ENCODE measurements at regions not wholly inside any gene's neighbourhood (a gene's known extent, or its start where the extent isn't known, plus 50 kb on each side); places are given as distances from the start of the nearest gene placed in this dataset.
"Not testable (repeated sequence)": the region's sequence is repeated elsewhere in the genome, so short reads cannot be mapped to it uniquely, and the experiment has no call there.

DNA sequence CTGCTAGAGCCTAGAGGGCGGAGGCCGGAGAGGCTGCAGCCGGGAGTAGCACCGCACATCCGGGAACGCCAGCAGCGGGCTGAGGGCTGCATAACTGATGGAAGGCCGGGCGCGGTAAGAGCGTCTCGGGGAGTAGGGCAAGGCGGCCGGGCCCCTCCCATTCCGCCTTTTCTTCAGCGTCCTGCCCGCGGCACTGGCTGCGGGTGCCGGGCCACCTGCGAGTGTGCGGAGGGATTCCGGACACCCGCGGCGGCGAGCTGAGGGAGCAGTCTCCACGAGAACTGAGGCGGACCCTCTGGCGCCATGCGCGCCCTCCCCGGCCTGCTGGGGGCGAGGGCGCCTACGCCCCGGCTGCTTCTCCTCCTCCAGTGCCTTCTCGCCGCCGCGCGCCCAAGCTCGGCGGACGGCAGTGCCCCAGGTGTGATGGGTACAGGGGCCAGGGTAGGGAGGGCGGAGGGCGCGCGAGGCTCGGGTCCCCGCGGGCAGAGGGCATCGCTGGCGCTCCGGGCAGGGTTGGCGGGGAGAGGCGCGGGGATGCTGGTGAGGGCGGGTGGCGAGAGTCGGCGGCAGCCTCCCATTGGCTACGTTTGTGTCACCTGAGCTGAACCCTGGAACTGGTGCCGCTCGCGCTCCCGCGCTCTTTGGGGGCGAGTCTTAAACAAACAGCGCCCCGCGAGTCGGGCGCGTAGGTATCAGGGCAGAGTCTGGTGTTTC lies 334.4 kb downstream of the SRGAP2C start:
- peak; percentile 52 to 81 for DNase-seq

DNA sequence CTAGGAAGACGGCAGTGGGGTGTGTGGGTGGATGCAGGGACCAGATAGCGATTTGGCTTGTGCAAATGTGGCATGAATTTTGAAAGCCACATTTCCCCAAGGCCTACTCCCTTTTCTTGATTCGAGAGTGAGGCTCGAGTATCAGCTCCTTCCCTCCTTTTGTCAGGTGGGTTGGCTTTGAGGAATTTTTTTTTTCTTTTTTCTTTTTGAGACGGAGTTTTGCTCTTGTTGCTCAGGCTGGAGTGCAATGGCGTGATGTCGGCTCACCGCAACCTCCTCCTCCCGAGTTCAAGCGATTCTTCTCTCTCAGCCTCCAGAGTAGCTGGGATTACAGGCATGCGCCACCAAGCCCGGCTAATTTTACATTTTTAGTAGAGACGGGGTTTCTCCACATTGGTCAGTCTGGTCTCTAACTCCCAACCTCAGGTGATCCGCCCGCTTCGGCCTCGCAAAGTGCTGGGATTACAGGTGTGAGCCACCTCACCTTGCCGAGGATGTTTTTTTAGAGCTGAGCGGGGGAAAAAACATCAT lies 335.0 kb downstream of the SRGAP2C start:
- not testable (repeated sequence) for DNase-seq

DNA sequence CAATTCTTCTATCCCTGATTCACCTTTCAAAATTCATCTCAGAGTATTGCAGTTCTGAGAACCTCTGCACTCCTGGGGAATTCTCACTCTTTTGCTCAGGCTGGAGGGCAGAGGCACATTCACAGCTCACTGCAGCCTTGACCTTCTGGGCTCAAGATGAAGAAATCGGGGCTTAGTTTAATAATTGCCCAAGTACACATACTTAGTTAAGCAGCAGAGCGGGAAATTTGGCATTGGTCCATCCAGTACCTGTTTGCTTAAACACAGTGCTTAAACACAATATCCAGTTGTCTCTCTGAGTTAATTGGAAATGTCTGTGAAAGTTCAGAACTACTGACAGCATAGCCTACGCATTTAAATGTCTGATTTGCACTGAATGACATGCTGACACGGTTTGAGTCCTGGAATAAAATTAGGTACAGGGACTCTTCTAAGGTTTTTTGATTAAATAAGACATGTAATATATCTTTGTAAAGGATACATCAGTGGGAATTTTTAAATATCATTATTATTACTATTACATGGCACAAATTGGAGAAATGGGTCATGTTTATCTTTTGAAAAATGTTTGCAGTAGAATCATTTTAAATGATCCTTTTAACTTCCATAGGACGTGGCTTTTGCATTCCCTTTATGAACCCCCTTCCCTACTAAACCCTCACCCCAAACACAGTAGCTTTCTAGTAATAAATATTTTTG lies 337.4 kb downstream of the SRGAP2C start:
- peak in 1 of 2 experiments; percentile 11 for DNase-seq

DNA sequence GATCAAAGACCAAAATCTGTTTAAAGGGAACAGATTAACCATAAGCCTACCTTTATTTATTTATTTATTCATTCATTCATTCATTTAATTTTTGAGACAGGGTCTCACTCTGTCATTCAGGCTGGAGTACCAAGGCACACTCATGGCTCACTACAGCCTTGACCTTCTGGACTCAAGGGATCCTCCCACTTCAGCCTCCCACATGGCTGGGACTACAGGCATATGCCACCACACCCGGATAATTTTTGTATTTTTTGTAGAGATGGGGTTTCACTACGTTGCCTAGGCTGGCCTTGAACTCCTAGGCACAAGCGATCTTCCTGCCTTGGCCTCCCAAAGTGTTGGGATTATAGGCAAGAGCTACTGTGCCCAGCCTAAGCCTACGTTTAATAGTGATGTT lies 338.3 kb downstream of the SRGAP2C start:
- DNase-seq, result not testable (repeated sequence)

DNA sequence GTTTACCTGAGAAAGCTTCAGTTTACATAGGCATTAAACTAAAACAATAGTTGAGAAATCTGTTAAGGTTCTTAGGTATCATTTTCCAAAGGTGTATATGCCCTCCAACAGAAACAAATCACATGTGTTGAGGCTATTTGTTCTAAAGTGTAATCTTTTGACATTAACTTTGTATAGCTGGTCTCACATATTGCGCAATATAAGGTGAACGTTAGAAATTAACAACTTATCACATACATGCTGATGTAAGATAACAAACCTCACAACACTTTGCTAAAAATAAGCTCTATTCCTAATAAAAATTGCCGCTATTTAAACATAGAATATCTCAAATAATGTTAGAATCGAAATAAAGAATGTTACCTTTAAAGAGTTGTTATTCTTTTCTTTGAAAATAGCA lies 340.6 kb downstream of the SRGAP2C start:
- no peak for DNase-seq

DNA sequence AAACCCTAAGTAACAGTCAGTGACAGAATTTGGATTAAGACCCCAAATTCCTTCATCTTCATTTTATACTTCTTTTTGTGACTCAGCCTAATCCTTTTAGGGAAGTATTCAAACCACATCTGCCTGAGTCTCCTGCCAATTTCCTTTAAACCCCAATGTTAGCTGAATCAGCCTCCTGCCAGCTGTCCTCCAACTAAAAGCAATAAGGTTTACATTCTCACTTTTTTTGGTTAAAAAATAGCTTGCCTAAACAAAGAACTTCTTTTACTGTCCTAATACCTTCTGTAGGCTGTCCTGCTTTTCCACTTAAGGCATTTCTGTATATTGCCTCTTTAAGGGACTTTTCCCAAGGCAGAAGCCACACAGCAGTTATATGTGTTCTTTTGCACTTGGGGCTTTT lies 344.2 kb downstream of the SRGAP2C start:
- not testable (repeated sequence) for DNase-seq

DNA sequence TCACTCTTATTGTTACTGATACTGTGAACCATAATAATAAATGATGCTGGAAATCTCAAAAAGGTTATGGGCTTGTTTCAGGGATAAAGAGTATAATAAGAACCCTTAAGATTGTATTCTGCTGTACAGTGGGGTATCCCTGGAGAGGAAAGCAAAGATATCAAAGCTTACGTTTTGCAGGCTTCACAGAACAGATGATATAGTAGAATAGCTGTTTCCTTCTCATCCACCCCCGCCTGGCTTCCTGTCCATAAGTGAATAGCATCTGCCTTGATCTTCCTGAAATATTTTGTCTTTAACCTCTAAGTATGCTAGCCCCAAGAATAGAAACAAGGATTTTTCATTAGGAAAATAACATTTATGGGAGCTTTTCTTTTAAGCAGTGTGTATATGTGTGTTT lies 345.3 kb downstream of the SRGAP2C start:
- DNase-seq, result not testable (repeated sequence)

DNA sequence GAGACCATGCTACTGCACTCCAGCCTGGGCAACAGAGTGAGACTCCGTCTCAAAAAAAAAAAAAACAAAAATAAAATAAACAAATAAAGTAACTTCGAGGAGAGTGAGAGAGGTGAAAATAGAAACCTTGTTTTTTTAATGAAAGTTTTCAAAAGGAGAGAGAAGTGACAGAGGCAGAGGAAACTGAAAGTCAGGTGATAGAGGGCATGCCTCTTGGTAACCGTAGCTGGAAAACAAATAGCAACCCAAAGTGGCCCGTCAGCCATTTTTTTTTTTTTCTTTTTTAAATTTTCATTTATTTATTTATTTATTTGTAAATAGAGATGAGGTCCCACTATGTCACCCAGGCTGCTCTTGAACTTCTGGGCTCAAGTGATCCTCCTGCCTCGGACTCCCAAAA lies 347.0 kb downstream of the SRGAP2C start:
- DNase-seq, result not testable (repeated sequence)

DNA sequence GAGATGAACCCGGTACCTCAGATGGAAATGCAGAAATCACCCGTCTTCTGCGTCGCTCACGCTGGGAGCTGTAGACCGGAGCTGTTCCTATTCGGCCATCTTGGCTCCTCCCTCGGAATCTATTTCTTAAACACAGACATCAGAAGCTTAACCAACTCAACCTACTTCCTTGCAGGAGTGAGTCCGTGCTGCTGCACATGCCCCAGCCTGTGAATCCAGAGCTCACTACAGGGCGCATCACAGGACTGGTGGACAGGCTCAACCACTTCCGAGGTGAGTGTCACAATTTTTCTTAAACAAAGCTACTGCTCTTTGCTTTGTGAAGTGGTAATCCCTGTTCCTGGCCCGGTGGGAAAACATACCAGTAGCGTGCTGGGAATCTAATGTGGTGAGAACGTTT lies 353.4 kb downstream of the SRGAP2C start:
- not testable (repeated sequence) for DNase-seq

DNA sequence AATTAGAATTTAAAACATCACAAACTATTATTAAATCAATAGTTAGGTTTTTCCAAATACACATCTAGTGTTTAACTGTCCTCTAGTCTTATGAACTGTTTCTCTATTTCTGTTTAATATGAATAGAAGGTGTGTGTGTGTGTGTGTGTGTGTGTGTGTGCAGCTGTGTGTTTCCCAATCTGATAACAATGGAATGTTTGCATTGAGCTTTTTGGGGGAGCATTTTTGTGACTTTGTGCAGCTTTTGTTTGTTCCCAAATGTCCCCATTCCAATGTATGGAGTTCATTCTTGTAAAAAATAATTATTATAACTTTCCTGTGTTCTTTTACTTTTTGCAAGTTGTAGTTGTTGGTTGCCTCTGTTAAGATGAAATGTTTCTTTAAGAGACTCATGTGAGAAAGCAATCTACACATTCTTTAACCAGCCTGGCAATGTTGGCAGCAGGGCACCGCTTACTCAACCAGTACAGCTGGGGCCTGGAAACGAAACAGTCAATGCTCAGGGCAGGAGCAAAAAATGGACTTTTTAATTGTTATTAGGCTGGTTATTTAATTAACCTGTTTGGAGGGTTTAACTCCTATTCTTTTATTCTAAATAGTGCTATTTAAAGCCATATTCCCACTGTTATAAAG lies 354.3 kb downstream of the SRGAP2C start:
- DNase-seq, result no peak

DNA sequence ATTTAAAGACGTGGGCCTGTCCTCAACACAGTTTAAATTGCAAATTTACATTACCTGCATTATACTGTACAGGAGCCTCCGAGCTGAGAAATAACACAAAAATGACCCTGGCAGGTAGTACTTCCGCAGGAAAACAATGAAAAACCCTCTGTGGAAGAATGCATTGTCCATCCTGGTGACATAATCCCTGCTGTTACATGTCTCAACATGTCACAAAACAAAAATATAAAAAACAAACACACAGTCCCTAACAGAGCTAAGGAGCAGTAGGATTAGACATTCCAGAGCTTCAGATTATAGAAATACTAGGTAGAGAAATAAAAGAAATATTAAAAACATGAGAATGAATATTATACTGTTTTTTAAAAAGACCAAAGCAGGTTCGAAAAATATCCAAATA lies 359.2 kb downstream of the SRGAP2C start:
- not testable (repeated sequence) for DNase-seq

DNA sequence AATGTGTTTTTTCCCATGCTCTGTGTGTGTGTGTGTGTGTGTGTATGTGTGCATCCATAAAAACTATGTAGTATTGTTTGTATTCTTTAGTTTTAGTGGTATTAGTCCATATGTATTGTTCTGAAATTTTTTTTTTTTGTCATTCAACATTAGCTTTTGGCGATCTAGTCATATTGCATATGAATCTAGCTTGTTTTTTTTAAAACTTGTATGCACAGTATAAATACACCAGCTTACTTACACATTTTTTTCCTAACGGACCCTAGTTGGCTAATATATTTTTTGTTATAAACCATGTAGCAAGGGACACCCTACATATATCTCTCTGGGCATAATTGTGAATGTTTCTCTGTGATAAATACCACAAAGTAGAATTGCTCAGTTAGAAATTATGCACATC lies 359.7 kb downstream of the SRGAP2C start:
- DNase-seq, result no peak

DNA sequence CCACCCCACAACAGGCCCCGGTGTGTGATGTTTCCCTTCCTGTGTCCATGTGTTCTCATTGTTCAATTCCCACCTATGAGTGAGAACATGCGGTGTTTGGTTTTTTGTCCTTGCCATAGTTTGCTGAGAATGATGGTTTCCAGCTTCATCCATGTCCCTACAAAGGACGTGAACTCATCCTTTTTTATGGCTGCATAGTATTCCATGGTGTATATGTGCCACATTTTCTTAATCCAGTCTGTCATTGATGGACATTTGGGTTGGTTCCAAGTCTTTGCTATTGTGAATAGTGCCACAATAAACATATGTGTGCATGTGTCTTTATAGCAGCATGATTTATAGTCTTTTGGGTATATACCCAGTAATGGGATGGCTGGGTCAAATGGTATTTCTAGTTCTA lies 361.1 kb downstream of the SRGAP2C start:
- not testable (repeated sequence) for DNase-seq

DNA sequence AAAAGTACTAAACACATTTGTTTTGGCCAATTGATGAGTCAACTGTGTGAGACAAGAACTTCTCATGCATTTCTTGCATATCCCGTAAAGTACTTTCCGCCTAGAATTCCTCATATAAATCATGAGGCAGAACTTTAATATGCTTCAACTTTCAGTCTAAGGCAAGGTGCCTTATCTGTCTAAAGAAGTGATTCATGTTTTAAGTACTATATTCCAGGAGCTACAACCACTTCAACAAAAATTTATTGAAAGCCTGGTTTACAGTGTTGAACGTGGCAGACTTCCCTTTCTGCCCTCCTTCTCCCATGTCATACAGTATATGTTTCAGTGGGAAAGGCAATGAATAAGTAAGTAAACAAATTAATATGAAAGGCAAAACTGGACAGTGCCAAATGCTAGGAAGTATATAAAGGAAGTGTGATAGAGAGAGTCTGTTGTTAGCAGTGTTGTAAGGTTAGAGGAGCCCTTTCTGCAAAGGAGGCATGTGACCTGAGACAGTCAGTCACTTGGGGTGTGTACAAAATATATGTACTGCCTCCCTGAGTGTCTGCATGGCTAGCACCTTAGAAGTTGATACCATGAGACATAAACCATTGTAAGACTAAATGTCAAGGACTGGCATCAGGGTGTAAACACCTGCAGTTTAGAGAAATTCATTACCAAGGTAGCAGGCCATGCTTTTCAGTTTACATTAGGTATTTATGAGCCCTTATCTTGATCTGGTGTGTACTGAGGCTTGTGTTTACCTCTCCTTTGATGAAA lies 362.2 kb downstream of the SRGAP2C start:
- DNase-seq, result no peak

DNA sequence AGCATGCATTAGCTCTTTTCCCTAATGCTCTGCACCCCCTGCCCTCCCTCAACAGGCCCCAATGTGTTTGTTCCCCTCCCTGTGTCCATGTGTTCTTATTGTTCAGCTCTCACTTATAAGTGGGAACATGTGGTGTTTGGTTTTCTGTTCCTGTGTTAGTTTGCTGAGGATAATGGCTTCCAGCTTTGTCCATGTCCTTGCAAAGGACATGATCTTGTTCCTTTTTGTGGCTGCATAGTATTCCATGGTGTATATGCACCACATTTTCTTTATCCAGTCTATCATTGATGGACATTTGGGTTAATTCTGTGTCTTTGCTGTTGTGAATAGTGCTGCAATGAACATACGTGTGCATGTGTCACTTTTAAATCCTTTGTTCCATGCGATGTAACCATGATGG lies 363.0 kb downstream of the SRGAP2C start:
- not testable (repeated sequence) for DNase-seq

DNA sequence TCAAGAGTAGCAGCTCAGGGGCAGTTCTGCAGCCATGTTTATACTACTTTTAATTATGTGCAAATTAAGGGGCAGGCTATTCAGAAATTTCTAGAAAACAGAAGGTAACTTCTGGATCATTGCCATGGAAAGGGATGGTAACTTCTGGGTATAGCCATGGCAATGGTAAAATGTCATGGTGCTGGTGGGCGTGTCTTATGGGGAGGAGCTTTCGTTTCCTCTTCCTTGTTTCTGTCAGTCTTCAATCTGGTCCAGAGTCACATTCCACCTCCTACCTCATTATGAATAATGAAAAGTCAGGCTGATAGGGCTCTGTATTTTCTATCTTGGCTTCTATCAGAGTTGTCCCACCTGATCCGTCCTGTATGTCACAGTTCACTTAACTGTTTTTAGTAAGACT lies 366.0 kb downstream of the SRGAP2C start:
- DNase-seq, result not testable (repeated sequence)

DNA sequence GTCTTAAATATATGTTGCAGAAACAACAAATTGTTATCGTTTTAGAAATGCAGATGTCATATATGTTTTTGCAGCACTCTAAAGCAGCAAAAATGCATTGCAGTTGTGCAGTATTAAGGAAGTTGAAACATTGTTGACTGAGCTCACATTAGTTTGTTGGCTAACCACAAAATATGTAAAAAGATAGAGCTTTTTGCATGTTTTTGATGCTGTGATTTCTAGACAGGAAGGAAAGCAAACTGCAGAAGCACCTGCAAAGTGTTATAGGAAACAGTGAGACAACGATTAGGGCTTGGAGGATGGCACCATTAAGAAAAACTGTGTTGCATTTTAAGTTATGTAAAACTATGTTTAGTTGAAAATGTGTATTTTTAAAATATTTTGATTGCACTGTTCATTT lies 366.7 kb downstream of the SRGAP2C start:
- DNase-seq, result not testable (repeated sequence)

DNA sequence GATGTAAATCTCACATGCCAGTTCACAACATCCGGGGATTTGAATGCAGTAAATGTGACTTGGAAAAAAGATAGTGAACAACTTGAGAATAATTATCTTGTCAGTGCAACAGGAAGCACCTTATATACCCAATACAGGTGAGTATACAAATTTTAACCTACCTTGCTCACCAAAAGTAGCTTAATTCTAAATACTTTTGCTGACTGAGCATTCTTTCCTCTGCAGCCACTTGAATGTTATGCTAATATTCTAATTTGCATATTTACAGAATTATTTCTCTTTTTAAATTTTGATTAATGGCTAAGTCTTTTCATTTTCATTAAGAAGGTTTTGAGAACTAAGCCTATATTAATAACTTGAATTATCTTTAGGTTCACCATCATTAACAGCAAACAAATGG lies 371.8 kb downstream of the SRGAP2C start:
- DNase-seq, result not testable (repeated sequence)

DNA sequence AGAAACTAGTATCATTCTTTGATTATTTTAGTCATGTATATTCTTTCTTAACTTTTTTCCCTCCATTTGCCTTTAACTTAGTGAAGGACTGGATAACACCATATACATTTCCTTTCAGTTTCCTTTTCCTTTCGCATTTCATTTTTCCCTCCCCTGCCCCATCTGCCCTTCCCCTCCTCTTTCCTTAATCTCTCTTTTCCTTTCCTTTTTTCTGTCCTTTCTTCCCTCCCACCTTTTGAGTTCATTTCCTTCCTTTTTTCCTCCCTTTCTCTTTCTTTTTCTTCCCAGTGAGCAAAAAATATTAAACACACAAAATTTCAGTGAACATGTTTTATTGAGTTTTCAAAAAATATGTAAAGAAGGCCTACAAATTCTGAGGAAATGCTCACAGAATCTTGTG lies 373.3 kb downstream of the SRGAP2C start:
- not testable (repeated sequence) for DNase-seq

DNA sequence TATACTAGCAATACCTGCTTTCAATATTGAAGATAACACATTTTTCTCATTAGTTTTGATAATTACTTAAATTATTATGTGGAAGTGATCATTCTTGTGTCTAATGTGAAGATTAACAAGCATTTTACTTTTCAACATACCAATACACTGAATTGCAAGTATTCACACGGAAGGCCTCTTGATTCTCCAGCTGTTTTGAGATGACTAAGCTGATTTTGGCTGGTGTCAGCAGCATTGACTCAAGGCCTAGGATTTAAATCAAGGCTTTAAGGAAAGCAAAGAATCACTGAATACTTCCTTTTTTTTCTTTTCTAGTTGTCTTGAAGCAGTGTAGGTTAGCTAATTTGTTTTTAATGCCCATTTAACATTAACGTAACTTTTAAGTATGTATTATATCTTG lies 373.7 kb downstream of the SRGAP2C start:
- DNase-seq, result no peak

DNA sequence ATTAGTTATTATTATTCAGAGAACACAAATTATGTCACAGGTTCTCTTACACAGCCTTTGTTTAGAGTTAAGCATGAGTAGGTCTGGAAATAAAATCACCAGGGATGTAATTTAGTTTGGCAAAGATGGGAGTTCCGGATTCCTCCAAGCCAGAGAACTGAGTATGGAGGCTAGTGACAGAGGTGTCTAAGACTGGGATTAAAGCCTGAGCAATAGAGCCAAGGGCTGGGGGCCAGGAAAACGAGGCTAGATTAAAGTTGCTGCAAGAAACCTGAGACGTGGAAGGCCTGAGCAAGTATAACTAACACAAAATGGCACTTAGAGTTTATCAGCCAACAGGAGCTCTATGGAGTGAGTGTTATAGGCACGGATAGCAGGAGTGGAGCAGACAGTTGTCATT lies 381.6 kb downstream of the SRGAP2C start:
- no peak for DNase-seq

DNA sequence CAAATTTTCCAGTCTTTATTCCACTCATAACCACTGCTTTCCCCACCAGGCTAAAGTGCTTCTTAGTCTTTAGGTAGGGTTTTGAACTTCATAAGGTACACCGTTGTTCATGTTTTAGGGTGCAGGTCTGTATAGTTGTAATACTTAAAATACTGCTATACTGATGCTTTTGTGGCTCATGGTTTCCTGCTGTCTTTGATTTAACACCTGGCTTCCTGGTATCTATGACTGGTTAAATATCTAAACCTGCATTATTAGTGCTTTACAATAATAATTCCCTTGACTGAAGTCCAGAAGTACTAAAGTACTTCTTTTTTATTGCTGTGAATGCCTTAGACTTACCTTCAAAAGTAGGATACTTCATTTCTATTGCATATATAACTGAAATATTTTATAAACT lies 384.7 kb downstream of the SRGAP2C start:
- no peak for DNase-seq

Measured in NCI-H2081 (cell line).